NCI-H2227 (cell line): ENCODE measurements at regions not wholly inside any gene's neighbourhood (a gene's known extent, or its start where the extent isn't known, plus 50 kb on each side); places are given as distances from the start of the nearest gene placed in this dataset.
"Not testable (repeated sequence)": the region's sequence is repeated elsewhere in the genome, so short reads cannot be mapped to it uniquely, and the experiment has no call there.

Experiments used
- DNase-seq: peaks from one replicate; lab custom pipeline; 2025; ENCODE audit not compliant: unreplicated experiment; lab: John Stamatoyannopoulos, UW

GRCh38 chr6:26795474-26796307 is 136.1 kb upstream of the ZNF322 start:
- DNase-seq: not testable (repeated sequence)

GRCh38 chr6:26799903-26800633 is 140.5 kb upstream of the ZNF322 start:
- DNase-seq: not testable (repeated sequence)

- DNase-seq: not testable (repeated sequence)
These were observed 144.2 kb upstream of the ZNF322 start for GRCh38 chr6:26803762-26804161.

- DNase-seq: not testable (repeated sequence)
These were observed 152.1 kb upstream of the ZNF322 start for GRCh38 chr6:26811486-26812116.

GRCh38 chr6:26818640-26819225 is 159.2 kb upstream of the ZNF322 start:
- DNase-seq: not testable (repeated sequence)

- DNase-seq: not testable (repeated sequence)
These were observed 168.4 kb upstream of the ZNF322 start for GRCh38 chr6:26827965-26828364.

- DNase-seq: not testable (repeated sequence)
These were observed 169.9 kb upstream of the ZNF322 start for GRCh38 chr6:26829480-26829879.

- DNase-seq: not testable (repeated sequence)
These were observed 171.4 kb upstream of the ZNF322 start for GRCh38 chr6:26830992-26831391.

- not testable (repeated sequence) for DNase-seq
These were observed 176.2 kb upstream of the ZNF322 start for GRCh38 chr6:26835707-26836106.

GRCh38 chr6:26836657-26837056 is 177.1 kb upstream of the ZNF322 start:
- DNase-seq: not testable (repeated sequence)

- DNase-seq: not testable (repeated sequence)
These were observed 185.3 kb upstream of the ZNF322 start for GRCh38 chr6:26844823-26845222.

GRCh38 chr6:26857289-26857688 is 197.7 kb upstream of the ZNF322 start:
- DNase-seq: not testable (repeated sequence)

- not testable (repeated sequence) for DNase-seq
These were observed 199.7 kb upstream of the ZNF322 start for GRCh38 chr6:26859067-26859770.

GRCh38 chr6:26859771-26860163 is 200.2 kb upstream of the ZNF322 start:
- not testable (repeated sequence) for DNase-seq

GRCh38 chr6:26861913-26862312 is 202.4 kb upstream of the ZNF322 start:
- not testable (repeated sequence) for DNase-seq

GRCh38 chr6:26863641-26864040 is 204.1 kb upstream of the ZNF322 start:
- not testable (repeated sequence) for DNase-seq

- not testable (repeated sequence) for DNase-seq
These were observed 239.2 kb upstream of the ZNF322 start for GRCh38 chr6:26898785-26899184.

GRCh38 chr6:26924206-26924605 is 264.7 kb upstream of the ZNF322 start:
- DNase-seq: not testable (repeated sequence)

- not testable (repeated sequence) for DNase-seq
These were observed 268.6 kb upstream of the ZNF322 start for GRCh38 chr6:26928190-26928589.

- not testable (repeated sequence) for DNase-seq
These were observed 277.7 kb upstream of the ZNF322 start for GRCh38 chr6:26937258-26937657.
